ENCODE measurements at regions not wholly inside any gene's neighbourhood (a gene's known extent, or its start where the extent isn't known, plus 50 kb on each side); places are given as distances from the start of the nearest gene placed in this dataset.
"Not testable (repeated sequence)": the region's sequence is repeated elsewhere in the genome, so short reads cannot be mapped to it uniquely, and the experiment has no call there.

DNA sequence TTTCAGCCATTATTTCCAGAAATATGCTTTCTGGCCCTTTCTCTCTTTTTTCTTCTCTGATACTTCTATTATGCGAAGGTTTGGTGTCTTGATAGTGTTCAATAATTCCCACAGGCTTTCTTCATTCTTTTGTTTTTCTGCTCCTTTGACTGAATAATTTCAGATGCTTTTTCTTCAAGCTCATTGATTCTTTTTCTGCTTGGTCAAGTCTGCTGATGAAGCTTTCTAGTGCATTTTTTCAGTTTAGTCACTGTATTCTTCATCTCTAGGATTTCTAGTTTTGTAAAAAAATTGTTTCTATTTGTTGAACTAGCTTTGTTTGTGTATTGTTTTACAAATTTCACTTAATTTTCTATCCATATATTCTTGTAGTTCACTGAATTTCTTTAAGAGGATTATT, 304.0 kb upstream of the TARS1 start:
- DNase-seq (no peak), ATAC-seq (ENCODE audit: poor library complexity) (no peak)
- H3K9me3 ChIP-seq (ENCODE audit: control insufficient read depth in 1 of 2, insufficient read depth in 1 of 2, low read length in 2 of 2): peaks cover 18 to 19% of the 10 kb centered on the region in 2 experiments
- Mint-ChIP-seq H3K27ac (no peak overlapping the region), H3K9me3 (peaks cover 32% of the 10 kb centered on the region), H3K27me3 (no peaks in the 10 kb centered on the region), H3K4me1 (ENCODE audit: low read depth) (no peaks in the 10 kb centered on the region), H3K36me3 (ENCODE audit: low read depth) (no peaks in the 10 kb centered on the region), H3K4me3 (no peak overlapping the region)
- no peaks in the 10 kb centered on the region for H3K36me3 ChIP-seq (ENCODE audit: insufficient read depth, low read length)
- no peak overlapping the region for H3K4me3 ChIP-seq (ENCODE audit: low read length)
- intact Hi-C loops (cut with DNase I, micrococcal nuclease): no loop called here
- ChIA-PET CTCF (no interaction called here), POLR2A (no interaction called here)
- no peak overlapping the region for H3K27ac ChIP-seq (ENCODE audit: low read depth in 1 of 2, low read length in 2 of 2)
- no peaks in the 10 kb centered on the region for H3K4me1 ChIP-seq (ENCODE audit: insufficient read depth, low read length)
- TF ChIP-seq, protein P1, sequence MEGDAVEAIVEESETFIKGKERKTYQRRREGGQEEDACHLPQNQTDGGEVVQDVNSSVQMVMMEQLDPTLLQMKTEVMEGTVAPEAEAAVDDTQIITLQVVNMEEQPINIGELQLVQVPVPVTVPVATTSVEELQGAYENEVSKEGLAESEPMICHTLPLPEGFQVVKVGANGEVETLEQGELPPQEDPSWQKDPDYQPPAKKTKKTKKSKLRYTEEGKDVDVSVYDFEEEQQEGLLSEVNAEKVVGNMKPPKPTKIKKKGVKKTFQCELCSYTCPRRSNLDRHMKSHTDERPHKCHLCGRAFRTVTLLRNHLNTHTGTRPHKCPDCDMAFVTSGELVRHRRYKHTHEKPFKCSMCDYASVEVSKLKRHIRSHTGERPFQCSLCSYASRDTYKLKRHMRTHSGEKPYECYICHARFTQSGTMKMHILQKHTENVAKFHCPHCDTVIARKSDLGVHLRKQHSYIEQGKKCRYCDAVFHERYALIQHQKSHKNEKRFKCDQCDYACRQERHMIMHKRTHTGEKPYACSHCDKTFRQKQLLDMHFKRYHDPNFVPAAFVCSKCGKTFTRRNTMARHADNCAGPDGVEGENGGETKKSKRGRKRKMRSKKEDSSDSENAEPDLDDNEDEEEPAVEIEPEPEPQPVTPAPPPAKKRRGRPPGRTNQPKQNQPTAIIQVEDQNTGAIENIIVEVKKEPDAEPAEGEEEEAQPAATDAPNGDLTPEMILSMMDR (IDR thresholded peaks at IDR 0.05): no peak
- H3K27me3 ChIP-seq (ENCODE audit: control insufficient read depth in 1 of 2, insufficient read depth in 2 of 2, low read length in 2 of 2): no peaks in the 10 kb centered on the region

DNA sequence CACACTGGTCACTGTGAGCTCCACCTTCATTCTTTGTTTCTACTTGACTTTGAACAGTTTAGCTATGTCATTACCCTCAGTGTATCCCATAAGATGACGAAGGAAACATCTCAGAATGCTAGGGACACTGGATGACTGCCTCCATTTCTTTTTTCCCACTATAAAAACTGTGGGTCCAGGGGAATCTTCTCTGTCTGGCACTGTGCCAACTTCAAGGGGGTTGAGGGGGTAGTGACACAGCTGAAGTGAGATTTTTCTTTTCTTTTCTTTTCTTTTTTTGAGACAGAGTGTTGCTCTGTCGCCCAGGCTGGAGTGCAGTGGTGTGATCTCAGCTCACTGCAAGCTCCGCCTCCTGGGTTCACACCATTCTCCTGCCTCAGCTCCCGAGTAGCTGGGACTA, 302.6 kb upstream of the TARS1 start:
- DNase-seq; ATAC-seq (ENCODE audit: poor library complexity); H3K36me3 Mint-ChIP-seq (ENCODE audit: low read depth); CTCF ChIA-PET; intact Hi-C loops (cut with DNase I, micrococcal nuclease); H3K4me3 Mint-ChIP-seq; H3K4me1 Mint-ChIP-seq (ENCODE audit: low read depth); H3K4me3 ChIP-seq (ENCODE audit: low read length); H3K36me3 ChIP-seq (ENCODE audit: insufficient read depth, low read length); POLR2A ChIA-PET; H3K27me3 Mint-ChIP-seq; H3K4me1 ChIP-seq (ENCODE audit: insufficient read depth, low read length); H3K27ac Mint-ChIP-seq; H3K27me3 ChIP-seq (ENCODE audit: control insufficient read depth in 1 of 2, insufficient read depth in 2 of 2, low read length in 2 of 2); H3K27ac ChIP-seq (ENCODE audit: low read depth in 1 of 2, low read length in 2 of 2): not testable (repeated sequence)
- peaks cover 28% of the 10 kb centered on the region for H3K9me3 Mint-ChIP-seq
- peaks cover 18 to 19% of the 10 kb centered on the region in 2 experiments for H3K9me3 ChIP-seq (ENCODE audit: control insufficient read depth in 1 of 2, insufficient read depth in 1 of 2, low read length in 2 of 2)

DNA sequence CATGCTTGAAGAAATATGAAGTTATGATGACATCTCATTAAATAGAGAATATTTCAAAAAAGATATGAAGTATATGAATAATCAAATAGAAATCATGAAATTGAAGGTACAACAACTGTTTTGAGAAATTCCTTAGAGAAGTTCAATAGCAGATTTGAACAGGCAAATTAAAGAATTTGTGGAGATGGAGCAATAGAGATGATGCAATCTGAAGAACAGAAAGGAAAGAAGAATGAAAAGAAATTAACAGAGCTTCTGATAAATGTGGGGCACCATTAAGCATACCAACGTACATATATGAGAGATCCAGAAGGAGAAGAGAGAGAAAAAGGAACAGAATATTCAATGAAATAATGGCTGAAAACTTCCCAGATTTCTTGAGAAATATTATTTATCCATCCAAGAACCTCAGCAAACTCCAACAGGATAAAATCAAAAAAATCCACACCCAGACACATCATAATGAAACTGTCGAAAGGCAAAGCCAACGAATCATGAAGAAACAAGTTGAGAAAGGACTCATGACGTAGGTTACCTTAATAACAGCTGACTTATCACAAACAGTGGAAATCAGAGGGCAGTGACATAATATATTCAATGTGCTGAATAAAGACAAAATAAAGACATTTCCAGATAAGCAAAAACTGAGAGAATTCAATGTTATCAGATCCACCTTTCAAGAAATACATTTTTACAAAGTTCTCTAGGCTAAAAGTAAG, 297.2 kb upstream of the TARS1 start:
- no peak overlapping the region for H3K27ac ChIP-seq (ENCODE audit: low read depth in 1 of 2, low read length in 2 of 2)
- Mint-ChIP-seq H3K27me3 (no peaks in the 10 kb centered on the region), H3K36me3 (ENCODE audit: low read depth) (no peaks in the 10 kb centered on the region), H3K4me1 (ENCODE audit: low read depth) (no peaks in the 10 kb centered on the region), H3K9me3 (peaks cover 7% of the 10 kb centered on the region), H3K27ac (no peak overlapping the region), H3K4me3 (no peak overlapping the region)
- H3K27me3 ChIP-seq (ENCODE audit: control insufficient read depth in 1 of 2, insufficient read depth in 2 of 2, low read length in 2 of 2): no peaks in the 10 kb centered on the region
- H3K4me1 ChIP-seq (ENCODE audit: insufficient read depth, low read length): no peaks in the 10 kb centered on the region
- ChIA-PET CTCF (no interaction called here), POLR2A (no interaction called here)
- intact Hi-C loops (cut with DNase I, micrococcal nuclease): no loop called here
- peaks cover 0 to 4% of the 10 kb centered on the region in 2 experiments for H3K9me3 ChIP-seq (ENCODE audit: control insufficient read depth in 1 of 2, insufficient read depth in 1 of 2, low read length in 2 of 2)
- DNase-seq (no peak), ATAC-seq (ENCODE audit: poor library complexity) (no peak)
- H3K4me3 ChIP-seq (ENCODE audit: low read length): no peak overlapping the region
- TF ChIP-seq, protein P1 (IDR thresholded peaks at IDR 0.05): no peak
- no peaks in the 10 kb centered on the region for H3K36me3 ChIP-seq (ENCODE audit: insufficient read depth, low read length)

DNA sequence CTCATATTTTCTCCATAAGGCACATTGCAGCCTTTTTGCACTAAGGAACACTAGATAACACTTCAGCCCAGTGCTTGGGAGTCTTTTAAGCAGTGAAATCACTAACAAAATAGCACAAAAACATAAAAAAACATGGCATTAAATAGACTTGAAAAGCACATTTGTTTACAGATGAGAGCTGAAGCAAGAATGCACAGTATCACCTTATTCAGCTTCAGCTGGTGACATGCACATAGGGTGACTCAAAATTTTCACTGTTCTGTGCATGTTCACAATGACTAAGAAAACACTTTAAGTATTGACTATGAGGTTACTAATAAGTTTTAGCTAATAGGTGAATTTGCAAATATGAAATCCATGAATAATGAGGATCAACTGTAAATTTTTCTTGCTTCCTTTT, 293.9 kb upstream of the TARS1 start:
- Histone ChIP-seq H3K36me3 (ENCODE audit: insufficient read depth, low read length) (no peaks in the 10 kb centered on the region), H3K4me3 (ENCODE audit: low read length) (no peak overlapping the region), H3K27me3 (ENCODE audit: control insufficient read depth in 1 of 2, insufficient read depth in 2 of 2, low read length in 2 of 2) (no peaks in the 10 kb centered on the region), H3K27ac (ENCODE audit: low read depth in 1 of 2, low read length in 2 of 2) (no peak overlapping the region), H3K4me1 (ENCODE audit: insufficient read depth, low read length) (no peaks in the 10 kb centered on the region), H3K9me3 (ENCODE audit: control insufficient read depth in 1 of 2, insufficient read depth in 1 of 2, low read length in 2 of 2) (peaks cover 0 to 1% of the 10 kb centered on the region in 2 experiments)
- no peaks in the 10 kb centered on the region for H3K27me3 Mint-ChIP-seq
- ATAC-seq (ENCODE audit: poor library complexity) (no peak), DNase-seq (no peak)
- H3K36me3 Mint-ChIP-seq (ENCODE audit: low read depth): no peaks in the 10 kb centered on the region
- H3K9me3 Mint-ChIP-seq: no peaks in the 10 kb centered on the region
- intact Hi-C loops (cut with DNase I, micrococcal nuclease): no loop called here
- TF ChIP-seq, protein P1 (IDR thresholded peaks at IDR 0.05): no peak
- H3K4me1 Mint-ChIP-seq (ENCODE audit: low read depth): no peaks in the 10 kb centered on the region
- CTCF ChIA-PET: no interaction called here
- POLR2A ChIA-PET: no interaction called here
- H3K4me3 Mint-ChIP-seq: no peak overlapping the region
- no peak overlapping the region for H3K27ac Mint-ChIP-seq
